ENCODE measurements at regions not wholly inside any gene's neighbourhood (a gene's known extent, or its start where the extent isn't known, plus 50 kb on each side); places are given as distances from the start of the nearest gene placed in this dataset.
"Not testable (repeated sequence)": the region's sequence is repeated elsewhere in the genome, so short reads cannot be mapped to it uniquely, and the experiment has no call there.

GRCh38 chr1:213421178-213421577 lies 370.1 kb downstream of the RPS6KC1 start:
- not testable (repeated sequence) for TF ChIP-seq POLR2A, CTCF, EP300, POLR2AphosphoS5 (IDR thresholded peaks at IDR 0.05)
